HG02759 (cell line): ENCODE measurements at regions not wholly inside any gene's neighbourhood (a gene's known extent, or its start where the extent isn't known, plus 50 kb on each side); places are given as distances from the start of the nearest gene placed in this dataset.
A peak's percentile ranks its signal among the peaks of the same experiment; 100 is the strongest.

Experiments
- ATAC-seq: cut with Tn5 transposase; IDR thresholded peaks from one replicate; pipeline ENCODE4 v1.9.1; 2021; ENCODE audit warnings: mild to moderate bottlenecking, moderate library complexity; ENCODE audit not compliant: unreplicated experiment

DNA sequence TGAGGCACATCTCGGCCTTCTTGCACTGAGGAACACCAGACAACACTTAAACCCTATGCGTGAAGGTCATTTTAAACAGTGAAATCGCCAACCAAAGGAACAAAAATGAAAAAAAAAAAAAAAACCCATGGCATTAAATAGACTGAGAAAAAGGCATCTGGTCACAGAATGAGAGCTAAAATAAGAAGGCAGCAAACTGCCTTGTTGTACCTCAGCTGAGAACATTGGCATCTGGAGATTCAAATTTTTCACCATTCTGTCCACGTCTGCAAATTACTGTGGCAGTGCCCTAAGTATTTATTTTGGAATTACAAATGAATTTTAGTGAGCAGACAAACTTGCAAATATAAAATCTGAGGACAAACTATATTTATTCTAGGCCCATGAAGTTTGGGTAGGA is 82.6 kb upstream of the POU1F1 start:
- no peak for ATAC-seq

DNA sequence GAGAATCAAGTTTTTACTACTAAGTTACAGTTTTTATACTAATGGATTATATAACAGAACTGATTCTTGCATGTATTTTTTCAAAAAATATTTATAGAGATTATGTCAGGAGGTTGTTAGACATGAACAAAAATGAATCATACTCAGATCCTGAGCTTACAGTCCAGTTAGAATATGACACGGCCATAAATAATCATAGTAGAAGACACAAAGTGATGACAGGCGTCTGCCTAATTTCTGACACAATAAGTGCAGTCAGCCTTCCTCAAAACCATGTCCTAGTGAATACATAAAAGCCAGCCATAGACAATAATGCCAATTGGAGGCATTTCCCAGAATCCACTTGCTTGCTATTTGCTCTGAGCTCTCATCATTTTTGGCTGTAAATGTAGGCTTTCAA is 81.7 kb upstream of the POU1F1 start:
- ATAC-seq = no peak

DNA sequence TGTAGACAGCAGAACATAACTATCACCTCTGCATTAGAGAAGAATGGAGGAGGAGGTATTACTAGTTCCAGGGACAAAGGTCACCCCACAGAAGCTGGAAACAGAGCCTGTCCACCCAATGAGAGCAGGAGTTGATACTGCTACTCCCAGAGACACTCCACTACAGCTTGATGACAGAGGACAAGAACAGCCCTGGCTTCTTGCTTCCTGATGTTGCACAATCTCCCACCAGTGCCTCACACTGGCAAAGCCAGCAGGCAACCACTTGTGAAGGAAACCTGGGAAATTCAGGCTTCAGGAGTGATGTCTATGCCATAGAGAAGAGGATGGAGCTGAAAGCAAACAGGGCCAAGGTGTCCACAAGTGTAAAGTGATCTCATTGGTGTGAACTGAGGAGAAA is 78.0 kb upstream of the POU1F1 start:
- no peak for ATAC-seq

GRCh38 chr3:87351937-87352336 is 75.6 kb upstream of the POU1F1 start:
- ATAC-seq = no peak

DNA sequence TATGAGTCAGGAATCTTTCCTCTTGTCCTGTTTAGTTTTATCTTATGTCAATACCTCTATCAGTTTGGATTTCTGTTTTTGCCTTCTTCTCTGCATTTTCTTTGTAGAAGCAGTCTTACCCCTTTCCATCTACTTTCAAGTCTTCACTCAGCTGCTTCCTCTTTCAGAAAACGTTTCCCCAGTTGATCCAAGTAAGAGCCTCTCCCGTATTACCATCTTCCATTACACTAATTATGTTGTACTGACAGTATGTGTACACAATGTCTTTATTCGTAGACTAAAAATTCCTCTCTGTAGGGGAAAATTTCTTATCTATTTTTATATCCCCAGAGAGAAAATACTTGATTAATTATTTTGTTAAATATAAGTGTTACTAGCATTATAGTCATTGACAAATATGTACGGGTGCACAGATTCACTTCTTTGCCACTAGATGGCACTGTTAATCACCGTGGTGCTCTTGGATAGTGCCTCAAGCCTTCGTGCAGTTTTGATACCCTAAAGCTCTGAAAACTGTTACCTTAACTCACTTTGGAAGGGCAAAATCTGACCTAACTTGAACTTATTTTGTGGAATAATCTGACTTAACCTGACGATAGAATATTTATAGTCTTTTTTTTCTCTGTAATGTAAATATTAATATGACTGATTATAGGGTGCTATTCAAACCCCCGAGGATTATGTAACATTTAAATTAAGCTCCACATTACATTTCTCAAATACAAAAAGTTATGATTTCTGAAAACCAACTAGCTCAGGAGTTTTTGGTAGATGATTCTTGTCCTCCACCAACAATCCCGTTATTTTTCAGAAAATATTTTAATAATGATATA is 74.2 kb upstream of the POU1F1 start:
- ATAC-seq = peak; percentile 99

DNA sequence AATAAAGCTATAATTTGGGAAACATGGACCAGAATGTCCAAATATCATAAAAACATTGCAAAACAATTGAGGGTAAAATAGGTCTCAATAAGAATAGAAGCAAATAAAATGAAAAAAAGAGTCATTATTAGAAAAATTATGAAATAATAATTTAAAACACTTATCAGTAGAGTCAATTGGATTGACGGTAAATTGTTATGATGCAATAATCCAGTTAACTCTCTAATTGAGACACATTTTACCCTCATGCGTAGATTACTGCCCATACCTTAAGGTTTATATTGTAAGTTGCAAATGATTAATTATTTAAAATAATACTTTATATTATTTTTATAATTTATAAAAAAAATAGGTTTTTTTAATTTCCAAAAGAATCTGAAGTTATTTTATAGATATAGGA is 73.4 kb upstream of the POU1F1 start:
- no peak for ATAC-seq

DNA sequence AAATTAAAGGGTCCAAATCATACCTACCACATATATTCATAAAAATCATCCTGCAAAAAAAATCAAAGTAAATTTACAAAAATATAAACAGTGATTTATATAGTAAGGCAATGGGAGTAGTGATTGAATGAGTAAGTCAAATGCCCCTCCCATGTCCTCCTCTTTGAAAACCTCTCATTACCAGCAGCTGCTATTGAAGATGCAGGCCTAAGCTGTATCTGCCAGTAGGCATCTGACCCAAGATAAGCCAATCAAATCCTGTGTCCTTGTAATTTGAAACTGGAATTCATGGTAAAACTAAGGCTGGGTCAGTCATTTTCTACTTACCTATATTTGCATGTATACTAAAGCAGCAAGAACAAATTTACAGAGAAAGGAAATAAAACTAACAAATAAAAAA is 60.4 kb upstream of the POU1F1 start:
- no peak for ATAC-seq

DNA sequence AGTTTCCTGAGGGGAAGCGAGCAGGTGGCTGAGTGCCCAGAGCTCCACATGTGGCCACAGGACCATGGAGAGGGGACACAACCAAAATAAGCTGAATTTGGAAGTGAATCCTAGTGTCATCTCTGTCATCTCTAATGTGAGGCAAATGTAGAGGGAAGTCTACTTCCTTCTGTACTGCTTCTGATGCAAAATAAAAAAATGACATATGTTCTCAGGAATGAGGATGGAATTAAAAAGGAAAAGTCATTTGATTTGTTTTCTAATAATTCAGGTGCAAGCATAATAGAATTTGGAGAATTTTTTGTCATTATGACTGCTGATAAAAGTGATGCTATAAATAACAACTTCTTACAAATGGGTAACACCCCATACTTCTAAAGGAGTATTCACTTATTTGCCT is 59.5 kb upstream of the POU1F1 start:
- no peak for ATAC-seq

GRCh38 chr3:87333393-87333892 is 57.1 kb upstream of the POU1F1 start:
- ATAC-seq = peak; percentile 61

DNA sequence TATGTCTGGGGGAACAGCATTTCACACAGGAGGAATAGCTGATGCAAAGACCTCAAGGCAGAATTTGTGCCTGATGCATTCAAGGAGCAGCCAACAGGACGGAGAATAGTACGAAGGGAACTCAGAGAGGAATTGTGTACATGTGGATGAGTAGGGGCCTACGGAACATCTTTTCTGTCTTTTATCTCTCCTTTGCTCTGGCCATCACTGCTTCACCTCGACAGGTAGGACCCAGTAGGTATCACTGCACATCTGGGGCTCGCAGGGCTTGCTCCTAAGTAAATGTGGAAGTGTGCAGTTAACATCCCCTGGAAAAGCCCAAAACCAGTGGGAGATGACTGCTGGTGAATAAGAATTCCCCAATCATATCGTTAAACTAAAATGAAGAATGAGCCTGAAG is 56.4 kb upstream of the POU1F1 start:
- ATAC-seq = peak; percentile 17

DNA sequence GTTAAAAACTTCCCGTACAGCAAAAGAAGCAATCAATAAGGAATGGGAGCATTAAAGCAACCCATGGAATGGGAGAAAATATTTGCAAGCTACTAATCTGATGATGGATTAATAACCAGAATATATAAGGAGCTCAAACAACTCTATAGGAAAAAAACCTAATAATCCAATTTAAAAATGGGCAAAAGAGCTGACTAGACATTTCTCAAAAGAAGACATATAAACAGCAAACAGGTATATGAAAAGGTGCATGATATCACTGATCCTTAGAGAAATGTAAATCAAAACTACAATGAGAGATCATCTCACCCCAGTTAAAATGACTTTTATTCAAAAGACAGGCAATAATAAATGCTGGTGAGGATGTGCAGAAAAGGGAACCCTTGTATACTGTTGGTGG is 52.7 kb upstream of the POU1F1 start:
- no peak for ATAC-seq
